Fibroblast of pulmonary artery (primary cell): ENCODE measurements at regions not wholly inside any gene's neighbourhood (a gene's known extent, or its start where the extent isn't known, plus 50 kb on each side); places are given as distances from the start of the nearest gene placed in this dataset.
"Not testable (repeated sequence)": the region's sequence is repeated elsewhere in the genome, so short reads cannot be mapped to it uniquely, and the experiment has no call there.

Source experiments
- DNase-seq: peaks from one replicate; pipeline ENCODE4 v3.0.0-alpha.2; 2010; ENCODE audit warnings: low read depth
- H3K4me3 ChIP-seq: replicated peaks from 2 replicates; pipeline ENCODE4 v1.5.1; 2011; ENCODE audit warnings: low read depth, mild to moderate bottlenecking, control low read depth, low read length, moderate library complexity
- TF ChIP-seq, protein P1 (sequence below): IDR thresholded peaks from 2 replicates; pipeline ENCODE4 v1.5.1; 2011; ENCODE audit warnings: mild to moderate bottlenecking, control low read depth, low read length, inconsistent platforms; ENCODE audit errors: missing control alignments

DNA sequence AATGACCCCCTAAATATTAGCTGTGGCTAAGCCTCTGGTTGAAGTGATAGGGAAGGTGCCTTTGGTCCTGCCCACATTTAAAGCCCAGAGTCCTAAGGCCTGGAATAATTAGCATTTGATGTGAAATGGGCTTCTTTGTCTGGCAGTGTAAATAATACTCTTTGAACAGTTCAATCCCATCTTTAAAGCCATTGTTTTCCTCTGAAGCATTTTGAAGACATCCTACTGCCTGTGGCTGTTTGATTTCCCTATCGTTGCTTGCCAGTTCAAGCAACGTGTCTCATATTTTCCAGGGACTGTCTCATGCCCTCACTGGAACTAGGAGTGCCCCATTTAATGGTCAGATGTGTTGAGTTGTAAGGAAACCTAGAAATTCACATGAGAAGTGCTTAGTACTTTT, 89.3 kb upstream of the BTN3A2 start:
- DNase-seq = no peak
- TF ChIP-seq, protein P1, sequence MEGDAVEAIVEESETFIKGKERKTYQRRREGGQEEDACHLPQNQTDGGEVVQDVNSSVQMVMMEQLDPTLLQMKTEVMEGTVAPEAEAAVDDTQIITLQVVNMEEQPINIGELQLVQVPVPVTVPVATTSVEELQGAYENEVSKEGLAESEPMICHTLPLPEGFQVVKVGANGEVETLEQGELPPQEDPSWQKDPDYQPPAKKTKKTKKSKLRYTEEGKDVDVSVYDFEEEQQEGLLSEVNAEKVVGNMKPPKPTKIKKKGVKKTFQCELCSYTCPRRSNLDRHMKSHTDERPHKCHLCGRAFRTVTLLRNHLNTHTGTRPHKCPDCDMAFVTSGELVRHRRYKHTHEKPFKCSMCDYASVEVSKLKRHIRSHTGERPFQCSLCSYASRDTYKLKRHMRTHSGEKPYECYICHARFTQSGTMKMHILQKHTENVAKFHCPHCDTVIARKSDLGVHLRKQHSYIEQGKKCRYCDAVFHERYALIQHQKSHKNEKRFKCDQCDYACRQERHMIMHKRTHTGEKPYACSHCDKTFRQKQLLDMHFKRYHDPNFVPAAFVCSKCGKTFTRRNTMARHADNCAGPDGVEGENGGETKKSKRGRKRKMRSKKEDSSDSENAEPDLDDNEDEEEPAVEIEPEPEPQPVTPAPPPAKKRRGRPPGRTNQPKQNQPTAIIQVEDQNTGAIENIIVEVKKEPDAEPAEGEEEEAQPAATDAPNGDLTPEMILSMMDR = no peak
- H3K4me3 ChIP-seq = no peak overlapping the region

DNA sequence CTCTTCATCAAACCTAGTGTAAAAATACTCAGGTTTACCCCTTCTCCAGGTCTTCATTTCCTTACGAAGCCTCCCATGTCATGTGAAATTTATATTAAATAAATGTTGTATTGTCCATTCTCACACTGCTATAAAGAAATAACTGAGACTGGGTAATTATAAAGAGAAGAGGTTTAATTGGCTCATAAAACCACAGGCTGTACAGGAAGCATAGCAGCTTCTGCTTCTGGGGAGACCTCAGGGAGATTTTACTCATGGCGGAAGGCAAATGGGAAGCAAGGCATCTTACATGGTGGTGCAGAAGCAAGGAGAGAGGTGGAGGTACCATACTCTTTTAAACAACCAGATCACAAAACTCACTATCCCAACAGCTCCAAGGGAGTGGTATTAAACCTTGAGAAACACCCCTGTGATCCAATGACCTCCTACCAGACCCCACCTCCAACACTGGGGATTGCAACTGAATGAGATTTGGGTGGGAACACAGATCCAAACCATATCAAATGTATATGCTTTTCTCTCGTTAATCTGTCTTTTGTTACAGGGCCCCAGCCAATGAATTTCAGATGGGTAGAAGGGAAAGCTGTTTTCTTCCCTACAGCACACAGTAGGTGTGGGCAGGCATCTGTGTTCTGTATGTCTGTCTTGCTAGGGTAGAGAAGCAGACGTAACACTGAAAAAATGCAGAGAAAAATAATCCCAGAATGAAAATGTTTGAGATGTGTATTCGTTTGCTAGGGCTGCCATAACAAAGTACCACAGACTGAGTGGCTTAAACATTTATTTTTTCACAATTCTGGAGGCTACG, 88.0 kb upstream of the BTN3A2 start:
- DNase-seq = no peak
- H3K4me3 ChIP-seq = no peak overlapping the region
- TF ChIP-seq, protein P1 = no peak

DNA sequence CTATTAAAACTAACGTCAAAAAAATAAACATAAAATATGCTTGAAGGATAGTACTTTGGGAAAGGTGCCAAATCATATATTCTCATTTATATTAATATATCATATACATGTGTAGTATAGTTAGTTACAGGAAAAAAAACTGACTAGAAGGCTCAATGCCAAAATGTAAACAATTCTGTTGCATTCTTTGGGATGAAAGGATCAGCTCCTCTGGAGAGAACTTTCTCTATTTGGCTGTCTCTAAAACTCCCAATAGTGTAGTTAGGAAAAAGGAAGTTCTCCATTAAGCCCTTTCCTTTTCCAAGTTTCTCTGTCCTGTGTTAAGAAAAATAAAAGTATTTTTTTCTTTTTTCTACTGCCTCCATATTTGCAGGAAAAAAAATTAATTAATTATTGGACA, 86.5 kb upstream of the BTN3A2 start:
- TF ChIP-seq, protein P1 = no peak
- no peak for DNase-seq
- H3K4me3 ChIP-seq = no peak overlapping the region

DNA sequence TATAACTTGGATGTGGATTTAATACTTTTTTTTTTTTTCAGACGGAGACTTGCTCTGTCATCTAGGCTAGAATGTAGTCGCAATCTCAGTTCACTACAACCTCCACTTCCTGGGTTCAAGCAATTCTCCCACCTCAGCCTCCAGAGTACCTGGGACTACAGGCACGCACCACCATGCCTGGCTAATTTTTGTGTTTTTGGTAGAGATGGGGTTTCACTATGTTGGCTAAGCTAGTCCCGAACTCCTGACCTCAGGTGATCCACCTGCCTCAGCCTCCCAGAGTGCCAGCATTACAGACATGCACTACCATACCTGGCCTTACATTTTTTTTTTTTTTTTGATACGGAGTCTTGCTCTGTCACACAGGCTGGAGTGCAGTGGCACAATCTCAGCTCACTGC, 85.6 kb upstream of the BTN3A2 start:
- DNase-seq, H3K4me3 ChIP-seq: not testable (repeated sequence)

DNA sequence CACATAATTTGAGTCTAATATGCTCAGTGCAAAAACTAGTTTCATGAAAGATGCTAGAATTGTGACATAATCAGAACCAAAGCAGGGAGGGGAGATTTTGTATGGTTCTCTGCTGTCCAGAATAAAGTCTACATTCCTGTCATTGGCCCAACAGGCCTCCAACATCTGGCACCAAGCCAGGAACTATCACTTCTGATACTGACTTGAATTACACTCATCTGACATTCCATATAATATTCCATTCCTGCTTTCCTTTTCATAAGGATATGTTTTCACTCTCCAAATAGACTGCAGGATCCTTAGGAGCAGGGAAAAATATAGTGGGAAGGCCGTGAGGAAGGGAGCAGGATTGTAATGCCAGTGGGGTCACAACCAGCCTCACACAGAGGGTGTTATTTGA, 84.6 kb upstream of the BTN3A2 start:
- TF ChIP-seq, protein P1 = no peak
- no peak overlapping the region for H3K4me3 ChIP-seq
- no peak for DNase-seq

DNA sequence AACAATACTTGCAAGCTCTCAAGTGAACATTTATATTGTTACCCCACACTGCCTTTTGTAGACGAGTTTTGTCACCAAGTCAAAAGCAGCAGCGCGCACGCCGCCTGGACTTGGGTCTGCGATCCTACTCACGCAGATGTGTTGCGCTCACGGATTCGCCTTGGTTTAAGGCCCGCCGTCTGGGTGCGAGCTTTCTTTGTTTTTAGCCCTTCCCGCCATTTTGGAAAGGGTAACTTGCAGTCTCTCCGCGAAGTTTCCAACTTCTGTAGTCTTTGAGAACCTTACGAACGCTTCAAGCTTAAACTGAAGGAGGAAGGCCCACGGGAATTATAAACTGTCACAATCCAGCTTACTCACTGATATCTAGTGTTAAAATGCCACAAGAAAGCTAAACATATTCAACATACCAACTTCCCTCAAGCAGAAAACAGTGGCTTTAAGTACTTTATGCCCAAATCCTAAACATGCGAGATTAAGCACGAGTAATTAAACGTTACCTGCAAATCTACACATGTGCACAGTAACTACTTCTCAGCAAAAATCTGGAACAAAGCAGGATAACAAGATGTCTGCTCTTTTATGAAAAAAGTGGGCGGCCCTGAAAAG, 80.4 kb upstream of the BTN3A2 start:
- peak overlapping the region; percentile 83 for H3K4me3 ChIP-seq
- TF ChIP-seq, protein P1 = no peak
- DNase-seq = peak; percentile 76

DNA sequence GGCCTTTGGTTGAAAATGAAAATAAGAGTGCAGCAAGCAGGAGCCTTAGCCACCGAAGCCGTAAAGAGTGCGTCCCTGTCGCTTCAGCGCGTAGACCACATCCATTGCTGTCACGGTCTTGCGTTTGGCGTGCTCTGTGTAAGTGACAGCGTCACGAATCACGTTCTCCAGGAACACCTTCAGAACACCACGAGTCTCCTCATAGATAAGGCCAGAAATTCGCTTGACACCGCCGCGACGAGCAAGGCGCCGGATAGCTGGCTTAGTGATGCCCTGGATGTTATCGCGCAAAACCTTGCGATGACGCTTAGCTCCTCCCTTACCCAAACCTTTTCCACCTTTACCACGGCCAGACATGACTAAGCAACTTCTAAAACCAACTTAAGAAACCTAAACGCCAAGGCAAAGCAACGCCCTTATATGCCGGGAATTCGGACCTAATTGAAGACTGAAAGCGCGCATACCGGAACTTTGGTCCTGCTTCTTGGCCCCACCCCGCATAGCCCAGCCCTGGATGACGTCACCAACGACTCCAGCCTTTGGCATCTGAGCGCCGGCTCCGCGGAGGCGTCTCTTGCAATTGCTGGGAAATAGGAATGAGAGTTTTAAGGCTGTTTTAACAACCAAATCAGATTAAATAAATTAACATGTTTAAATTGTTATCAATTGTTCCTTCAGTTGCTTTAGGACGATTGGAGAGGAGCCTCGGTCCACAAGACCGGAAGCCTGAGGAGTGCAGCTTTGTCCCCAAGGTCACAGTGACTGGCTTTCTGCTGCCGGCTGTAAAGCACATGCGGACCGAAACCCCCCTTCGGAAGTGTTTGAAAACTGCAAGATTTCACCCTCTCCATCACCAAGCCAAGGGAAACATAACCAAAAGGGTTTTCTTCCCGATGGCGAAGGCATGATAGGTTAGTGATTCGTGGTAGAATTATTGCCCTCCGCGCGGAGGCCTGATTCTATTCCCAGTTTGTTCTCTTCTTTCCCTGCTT, 79.6 kb upstream of the BTN3A2 start:
- TF ChIP-seq, protein P1 = no peak
- peak overlapping the region; percentile 83 for H3K4me3 ChIP-seq
- peak; percentile 99 for DNase-seq
